Upper lobe of left lung (tissue), 4 donors: ENCODE measurements at regions not wholly inside any gene's neighbourhood (a gene's known extent, or its start where the extent isn't known, plus 50 kb on each side); places are given as distances from the start of the nearest gene placed in this dataset.
"Not testable (repeated sequence)": the region's sequence is repeated elsewhere in the genome, so short reads cannot be mapped to it uniquely, and the experiment has no call there.

Experiments used
- CTCF ChIP-seq, 6 experiments: fragments of 450-650 bp in 4 of 6; fragments of 200-600 bp in 2 of 6; sonication (generic) in 2 of 6; IDR thresholded peaks; one replicate each; pipeline ENCODE4 v1.5.1; 2016 to 2019; ENCODE audit warnings: antibody characterized with exemption in 6 of 6
- POLR2A ChIP-seq, 4 donors: fragments of 450-650 bp; IDR thresholded peaks; one replicate each; pipeline ENCODE4 v1.5.1; 2016 to 2017; ENCODE audit warnings: antibody characterized with exemption in 4 of 4, mild to moderate bottlenecking in 2 of 4

DNA sequence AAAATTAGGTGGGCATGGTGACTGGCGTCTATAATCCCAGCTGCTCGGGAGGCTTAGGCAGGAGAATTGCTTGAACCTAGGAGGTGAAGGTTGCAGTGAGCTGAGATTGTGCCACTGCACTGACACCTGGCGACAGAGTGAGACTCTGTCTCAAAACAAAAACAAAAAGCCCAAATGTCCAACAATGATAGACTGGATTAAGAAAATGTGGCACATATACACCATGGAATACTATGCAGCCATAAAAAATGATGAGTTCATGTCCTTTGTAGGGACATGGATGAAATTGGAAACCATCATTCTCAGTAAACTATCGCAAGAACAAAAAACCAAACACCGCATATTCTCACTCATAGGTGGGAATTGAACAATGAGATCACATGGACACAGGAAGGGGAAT lies 1385.6 kb downstream of the CDH12 start:
- not testable (repeated sequence) for TF ChIP-seq POLR2A, CTCF (IDR thresholded peaks at IDR 0.05)
